Transverse colon (tissue), 3 donors: ENCODE measurements at regions not wholly inside any gene's neighbourhood (a gene's known extent, or its start where the extent isn't known, plus 50 kb on each side); places are given as distances from the start of the nearest gene placed in this dataset.

Experiments
- CTCF ChIP-seq, 5 experiments: fragments of 200-600 bp in 3 of 5; fragments of 450-650 bp in 2 of 5; sonication (generic) in 3 of 5; IDR thresholded peaks; 1 replicate in 2 of 5; 2 replicates in 3 of 5; pipeline ENCODE4 v1.5.1; 2016 to 2017; ENCODE audit warnings: antibody characterized with exemption in 5 of 5, inconsistent platforms in 3 of 5, mild to moderate bottlenecking in 2 of 5, moderate library complexity in 1 of 5
- POLR2A ChIP-seq: fragments of 450-650 bp; IDR thresholded peaks from one replicate; pipeline ENCODE4 v1.6.1; 2016; ENCODE audit warnings: antibody characterized with exemption, mild to moderate bottlenecking, moderate library complexity

GRCh38 chr10:90587081-90587491 is 270.8 kb downstream of the HTR7 start:
- no peak for TF ChIP-seq CTCF (IDR thresholded peaks at IDR 0.05)
- TF ChIP-seq POLR2A = no peak
